NCI-H2107 treated with DMSO at 0.1 percent for 48 hours (cell line): ENCODE measurements at regions not wholly inside any gene's neighbourhood (a gene's known extent, or its start where the extent isn't known, plus 50 kb on each side); places are given as distances from the start of the nearest gene placed in this dataset.
"Not testable (repeated sequence)": the region's sequence is repeated elsewhere in the genome, so short reads cannot be mapped to it uniquely, and the experiment has no call there.

Source experiments
- DNase-seq: peaks from one replicate; lab custom pipeline; 2025; ENCODE audit not compliant: unreplicated experiment; lab: John Stamatoyannopoulos, UW

DNA sequence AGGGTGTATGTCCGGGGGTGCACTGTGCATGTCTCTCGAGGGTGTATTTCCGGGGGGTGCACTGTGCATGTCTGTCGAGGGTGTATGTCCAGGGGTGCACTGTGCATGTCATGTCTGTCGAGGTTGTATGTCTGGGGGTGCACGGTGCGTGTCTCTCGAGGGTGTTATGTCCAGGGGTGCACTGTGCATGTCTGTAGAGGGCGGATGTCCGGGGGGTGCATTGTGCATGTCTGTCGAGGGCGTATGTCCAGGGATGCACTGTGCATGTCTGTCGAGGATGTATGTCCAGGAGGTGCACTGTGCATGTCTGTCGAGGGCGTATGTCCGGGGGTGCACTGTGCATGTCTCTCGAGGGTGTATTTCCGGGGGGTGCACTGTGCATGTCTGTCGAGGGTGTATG, 249.8 kb upstream of the MYT1L start:
- not testable (repeated sequence) for DNase-seq

DNA sequence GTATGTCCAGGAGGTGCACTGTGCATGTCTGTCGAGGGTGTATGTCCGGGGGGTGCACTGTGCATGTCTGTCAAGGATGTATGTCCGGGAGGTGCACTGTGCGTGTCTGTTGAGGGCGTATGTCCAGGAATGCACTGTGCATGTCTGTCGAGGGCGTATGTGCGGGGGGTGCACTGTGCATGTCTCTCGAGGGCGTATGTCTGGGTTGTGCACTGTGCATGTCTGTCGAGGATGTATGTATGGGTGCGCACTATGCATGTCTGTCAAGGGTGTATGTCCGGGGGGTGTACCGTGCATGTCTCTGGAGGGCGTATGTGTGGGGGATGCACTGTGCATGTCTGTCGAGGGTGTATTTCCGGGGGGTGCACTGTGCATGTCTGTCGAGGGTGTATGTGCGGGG, 249.3 kb upstream of the MYT1L start:
- no peak for DNase-seq

DNA sequence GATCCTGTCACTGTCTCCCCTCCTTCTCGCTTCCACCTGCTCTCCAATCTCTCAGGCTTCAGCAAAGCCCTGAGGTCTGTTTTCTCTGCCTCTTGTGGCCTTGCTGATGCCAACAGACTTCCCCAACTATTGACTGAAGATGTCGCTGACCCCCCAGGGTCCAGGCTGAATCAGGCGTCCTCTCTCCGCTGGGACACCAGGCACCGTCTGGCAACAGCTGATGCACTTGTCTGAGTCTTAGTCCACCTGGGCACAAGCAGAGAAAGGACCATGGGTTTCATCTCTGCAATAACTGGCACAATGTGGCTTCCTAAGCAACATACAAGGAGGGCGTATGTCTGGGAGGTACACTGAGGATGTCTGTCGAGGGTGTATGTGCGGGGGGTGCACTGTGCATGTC, 248.7 kb upstream of the MYT1L start:
- DNase-seq, result no peak

DNA sequence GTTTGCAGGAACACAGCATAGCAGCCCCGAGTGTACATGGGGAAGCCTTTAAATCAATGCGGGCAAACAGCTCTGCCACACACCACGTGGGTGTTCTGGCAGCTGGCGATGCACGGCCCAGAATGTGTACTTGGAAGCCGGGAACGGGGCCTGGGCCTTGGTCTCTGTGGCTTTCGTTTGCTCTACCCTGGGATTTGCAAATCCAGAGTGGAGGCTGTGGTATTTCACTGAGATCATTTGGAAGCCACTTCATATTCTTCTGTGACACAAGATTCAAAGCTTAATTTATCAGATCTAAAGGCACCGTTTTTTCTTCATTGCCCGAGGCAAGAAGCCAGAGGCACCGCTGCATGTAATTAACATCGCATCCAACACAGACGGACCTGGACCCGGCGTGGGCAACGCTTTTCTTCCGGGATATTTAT, 246.3 kb upstream of the MYT1L start:
- DNase-seq, result peak; percentile 74

DNA sequence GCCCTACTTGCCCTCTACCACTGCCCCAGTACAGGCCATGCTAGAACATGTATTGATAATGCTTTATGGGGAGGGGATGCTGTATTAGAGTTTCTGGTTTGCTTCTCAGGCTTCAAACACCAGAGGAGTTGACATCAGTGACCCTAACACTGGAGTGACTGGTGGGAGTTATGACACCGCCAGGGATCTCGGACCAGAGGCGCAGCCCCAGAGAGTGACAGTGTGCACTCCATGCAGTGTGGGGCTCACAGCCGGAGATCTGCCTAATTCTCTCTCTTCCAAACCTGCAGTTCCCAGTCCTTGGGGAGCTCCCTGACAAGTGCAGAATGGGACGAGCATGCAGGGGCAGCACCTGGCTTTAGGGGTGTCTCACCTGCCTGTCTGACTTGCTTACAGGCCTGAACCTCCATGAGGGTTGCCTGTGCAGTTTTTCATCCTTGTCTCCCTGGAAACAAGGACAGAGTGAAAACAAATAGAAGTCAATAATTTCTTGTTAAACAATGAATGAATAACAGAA, 244.9 kb upstream of the MYT1L start:
- no peak for DNase-seq

DNA sequence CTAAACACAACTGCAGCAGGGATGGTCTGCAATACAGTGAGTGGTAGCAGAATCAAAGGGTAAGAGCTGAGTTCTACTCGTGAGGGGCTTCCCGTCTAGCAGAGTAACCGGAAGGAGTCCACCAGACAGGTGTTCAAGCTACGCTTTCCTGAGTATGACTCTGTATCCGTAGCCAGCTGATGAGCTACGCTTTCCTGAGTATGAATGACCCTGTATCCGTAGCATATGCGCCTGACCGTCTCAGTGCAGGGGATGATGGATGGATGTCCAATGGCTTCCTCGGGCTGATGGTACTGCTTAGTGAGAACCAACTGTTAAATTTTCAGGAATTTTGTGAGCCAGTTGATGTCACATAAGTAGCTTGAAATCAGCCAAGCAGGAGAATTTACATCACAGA, 244.1 kb upstream of the MYT1L start:
- no peak for DNase-seq

DNA sequence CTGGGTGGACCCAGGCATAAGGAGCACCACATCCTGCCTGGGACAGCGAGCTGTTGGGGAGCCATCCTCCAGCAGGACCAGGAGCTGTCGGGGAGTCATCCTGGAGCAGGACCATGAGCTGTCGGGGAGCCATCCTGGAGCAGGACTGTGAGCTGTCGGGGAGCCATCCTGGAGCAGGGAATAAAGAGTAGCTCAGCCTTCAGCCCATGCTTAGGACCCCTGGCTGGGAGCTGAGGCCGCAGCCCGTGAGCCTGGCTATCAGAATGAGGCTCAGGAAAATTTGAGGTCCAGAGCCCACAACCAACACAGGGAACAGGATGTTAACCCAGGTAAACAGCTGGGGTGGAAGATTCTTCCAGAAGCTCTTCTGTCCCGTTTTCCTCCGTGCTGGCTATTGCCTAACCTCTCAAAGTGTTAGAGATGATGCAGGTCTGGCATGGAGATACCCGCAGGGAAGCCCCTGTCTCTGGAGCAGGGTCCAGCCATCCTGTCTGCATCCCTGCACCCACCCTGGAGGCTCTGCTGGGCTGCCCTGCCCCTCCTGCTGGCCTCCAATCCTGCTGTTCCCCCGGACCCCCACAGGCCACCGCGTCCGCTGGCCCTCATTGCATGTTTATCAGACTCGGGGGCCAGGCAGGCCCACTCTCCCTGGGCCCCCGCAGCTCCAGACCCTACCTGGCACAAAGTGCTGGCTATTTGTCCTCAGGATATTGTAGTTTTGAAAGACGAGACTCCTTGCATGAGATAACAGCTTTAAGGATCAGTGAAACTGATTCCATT, 243.5 kb upstream of the MYT1L start:
- DNase-seq, result no peak

DNA sequence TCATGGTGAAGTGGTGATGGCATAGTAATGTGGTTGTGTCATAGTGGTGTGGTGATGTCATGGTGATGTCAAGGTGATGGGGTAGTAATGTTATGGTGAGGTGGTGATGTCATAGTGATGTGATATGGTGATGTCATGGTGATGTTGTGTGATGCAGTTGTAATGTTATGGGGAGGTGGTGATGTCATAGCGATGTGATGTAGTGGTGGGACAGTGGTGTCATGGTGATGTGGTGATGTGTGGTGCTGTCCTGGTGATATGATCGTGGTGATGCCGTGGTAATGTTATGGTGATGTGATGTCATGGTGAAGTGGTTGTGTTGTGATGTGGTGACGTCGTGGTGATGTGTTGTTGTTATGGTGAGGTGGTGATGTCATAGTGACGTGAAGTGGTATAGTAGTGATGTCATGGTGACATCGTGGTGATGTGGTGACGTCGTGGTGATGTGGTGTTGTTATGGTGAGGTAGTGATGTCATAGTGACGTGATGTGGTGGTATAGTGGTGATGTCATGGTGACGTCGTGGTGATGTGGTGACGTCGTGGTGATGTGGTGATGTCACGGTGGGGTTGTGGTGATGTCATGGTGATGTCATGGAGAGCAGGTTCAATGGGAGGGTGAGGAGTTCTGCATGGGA, 242.7 kb upstream of the MYT1L start:
- DNase-seq, result no peak

DNA sequence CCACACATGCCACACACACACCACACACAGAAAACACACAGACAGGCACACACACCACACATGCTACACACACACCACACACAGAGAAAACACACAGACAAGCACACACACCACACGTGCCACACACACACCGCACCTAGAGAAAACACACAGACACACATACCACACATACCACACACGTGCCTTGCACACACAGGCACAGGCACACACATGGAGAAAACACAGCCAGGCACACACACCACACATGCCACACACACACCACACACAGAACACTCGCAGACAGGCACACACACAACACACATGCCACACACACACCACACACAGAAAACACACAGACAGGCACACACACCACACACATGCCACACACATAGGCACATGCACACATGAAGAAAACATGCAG, 242.1 kb upstream of the MYT1L start:
- no peak for DNase-seq

DNA sequence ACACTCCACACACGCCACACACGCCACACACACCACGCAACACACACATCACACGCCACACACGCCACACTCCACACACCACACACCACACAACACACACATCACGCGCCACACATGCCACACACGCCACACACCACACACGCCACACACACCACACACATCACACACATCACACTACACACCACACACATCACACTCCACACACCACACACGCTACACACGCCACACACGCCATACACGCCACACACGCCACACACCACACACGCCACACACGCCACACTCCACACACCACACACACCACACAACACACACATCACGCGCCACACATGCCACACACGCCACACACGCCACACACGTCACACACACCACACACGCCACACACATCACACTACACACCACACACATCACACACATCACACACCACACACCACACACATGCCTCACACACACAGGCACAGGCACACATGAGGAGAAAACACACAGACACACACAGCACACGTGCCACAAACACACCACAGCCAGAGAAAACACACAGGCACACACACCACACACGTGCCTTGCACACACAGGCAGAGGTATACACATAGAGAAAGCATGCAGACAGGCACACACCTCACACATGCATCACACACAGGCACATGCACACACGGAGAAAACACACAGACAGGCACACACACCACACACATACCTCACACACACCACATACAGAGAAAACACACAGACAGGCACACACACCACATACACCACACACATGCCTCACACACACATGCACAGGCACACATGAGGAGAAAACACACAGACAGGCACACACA, 241.5 kb upstream of the MYT1L start:
- DNase-seq, result no peak

DNA sequence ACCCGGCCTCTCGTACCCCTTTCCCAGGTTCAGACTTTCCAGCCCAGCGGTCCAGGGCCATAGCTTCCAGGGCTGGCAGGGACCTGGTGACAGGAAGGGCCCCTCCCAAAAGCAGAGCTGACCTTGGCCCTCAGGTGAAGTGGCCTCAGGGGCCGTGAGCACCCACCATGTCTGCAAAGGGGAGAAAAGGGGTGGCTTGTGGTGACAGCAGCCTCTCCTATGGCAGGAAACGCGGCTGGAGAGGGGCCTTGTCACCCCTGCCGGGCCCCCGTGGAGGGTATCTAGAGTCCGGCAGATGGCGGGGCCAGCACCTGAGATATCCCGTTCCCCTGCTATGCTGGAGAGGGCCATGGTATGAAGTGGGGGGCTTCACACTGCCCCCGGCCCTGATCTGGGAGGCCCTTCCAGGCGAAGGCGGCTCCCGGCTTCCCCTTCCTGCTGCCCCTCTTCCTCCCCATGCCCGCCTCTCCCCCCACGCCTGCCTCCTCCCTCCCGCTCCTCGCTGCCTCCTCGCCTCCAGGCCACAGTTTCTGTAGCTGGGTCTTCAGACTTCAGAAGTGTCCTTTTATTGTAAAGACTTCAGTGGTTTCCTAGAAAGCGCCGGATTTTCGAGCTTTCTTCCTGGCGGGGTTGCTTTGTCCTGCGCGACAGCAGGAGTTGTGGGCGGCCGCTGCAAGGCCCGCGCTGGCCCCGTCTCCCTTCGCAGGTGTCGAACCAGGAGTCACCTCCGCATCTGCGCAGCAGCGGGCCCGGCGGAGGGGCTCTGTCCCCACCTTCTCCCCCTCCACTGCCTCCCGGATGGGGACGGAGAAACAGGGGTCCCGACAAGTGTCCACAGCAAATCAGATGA, 240.5 kb upstream of the MYT1L start:
- no peak for DNase-seq

DNA sequence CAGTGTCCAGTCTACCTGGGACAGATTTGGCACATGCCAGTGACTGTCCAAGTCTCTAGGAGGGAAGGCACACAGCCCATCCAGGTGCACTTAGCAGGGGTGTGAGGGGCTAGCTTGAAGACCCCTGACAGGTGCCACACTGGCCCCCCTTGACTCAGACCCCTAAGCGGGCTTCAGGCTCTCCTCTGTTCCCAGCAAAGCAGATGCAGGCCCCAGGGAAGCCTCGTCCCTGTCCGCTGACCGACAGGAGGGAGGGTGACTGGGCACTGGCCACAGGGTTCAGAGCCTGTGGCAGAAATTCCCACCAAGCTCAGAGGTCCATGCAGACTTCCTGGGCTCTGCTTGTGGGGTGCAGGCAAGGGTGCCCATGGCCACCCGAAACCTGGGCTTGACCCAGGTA, 239.8 kb upstream of the MYT1L start:
- DNase-seq, result no peak

DNA sequence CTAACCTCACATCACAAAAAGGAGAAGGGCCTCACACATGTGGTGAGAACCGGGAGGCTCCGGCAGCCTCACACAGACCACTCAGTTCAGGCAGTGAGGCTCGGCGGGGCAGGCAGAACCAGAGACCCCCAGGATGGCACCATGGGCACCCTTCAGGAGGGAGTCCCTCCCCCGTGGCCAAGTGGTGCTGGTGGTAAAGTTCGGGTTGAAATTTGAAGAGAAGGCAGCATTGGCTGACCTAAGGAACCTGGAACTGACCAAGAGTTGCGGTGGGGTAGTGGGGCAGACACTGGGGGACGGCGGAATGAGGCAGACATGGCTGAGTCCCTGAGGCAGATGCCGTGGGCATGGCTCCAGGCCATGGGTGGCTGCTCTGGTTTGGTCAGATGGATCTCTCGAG, 239.3 kb upstream of the MYT1L start:
- no peak for DNase-seq

DNA sequence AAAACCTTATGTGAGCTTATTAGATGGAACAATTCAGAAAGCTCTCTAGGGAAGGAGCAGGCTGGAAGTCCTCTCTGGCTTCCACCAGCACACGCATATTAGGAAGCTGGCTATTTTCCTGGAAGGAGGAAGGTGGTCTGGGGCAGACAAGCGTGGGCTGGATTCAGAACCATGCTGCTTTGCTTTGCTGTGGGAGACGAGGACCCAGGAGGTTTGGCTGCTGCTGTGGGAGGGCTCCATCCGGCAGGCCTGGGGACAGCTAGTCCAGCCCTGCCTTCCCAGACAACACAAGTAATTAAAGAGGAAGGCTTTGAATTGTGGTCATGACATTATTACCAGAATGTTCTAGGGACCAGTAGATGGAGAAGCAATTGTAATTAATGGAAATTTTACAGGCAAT, 238.8 kb upstream of the MYT1L start:
- no peak for DNase-seq

DNA sequence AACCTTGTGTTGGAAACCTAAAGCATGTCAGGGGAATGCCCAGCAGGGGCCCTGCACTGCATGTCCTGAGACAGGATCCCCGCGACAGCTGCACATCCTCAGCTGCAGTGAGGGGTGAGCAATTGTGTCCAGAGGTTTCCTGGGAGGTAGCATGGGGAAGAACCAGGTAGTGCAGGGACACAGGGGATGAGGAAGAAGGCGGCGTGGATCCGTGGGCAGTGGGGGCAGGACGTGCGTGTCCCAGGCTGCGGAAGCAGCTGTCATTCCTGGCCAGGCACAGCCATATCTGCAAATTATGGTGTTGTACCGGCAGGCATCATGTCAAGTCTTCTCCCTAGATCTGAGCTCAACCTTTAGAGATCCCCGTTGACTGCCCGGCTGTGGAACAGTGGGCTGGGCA, 238.2 kb upstream of the MYT1L start:
- no peak for DNase-seq

DNA sequence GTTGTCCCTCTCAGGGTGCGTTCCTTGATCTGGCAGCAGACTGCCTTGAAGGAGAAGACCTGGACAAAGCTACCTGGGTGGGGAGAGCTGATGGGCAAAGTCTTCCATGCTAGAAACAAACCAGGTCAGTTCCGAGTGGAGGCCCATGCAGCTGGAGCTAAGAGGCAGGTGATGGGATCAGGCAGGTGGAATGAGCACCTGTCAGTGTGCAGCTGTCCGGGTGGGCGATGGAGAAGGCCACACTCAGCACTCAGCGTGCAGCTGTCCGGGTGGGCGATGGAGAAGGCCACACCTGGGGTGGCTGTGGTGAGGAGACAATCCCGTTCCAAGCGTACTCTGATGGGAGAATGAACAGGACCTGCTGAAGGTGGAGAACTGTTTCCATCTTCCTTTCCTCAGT, 237.3 kb upstream of the MYT1L start:
- DNase-seq, result no peak

DNA sequence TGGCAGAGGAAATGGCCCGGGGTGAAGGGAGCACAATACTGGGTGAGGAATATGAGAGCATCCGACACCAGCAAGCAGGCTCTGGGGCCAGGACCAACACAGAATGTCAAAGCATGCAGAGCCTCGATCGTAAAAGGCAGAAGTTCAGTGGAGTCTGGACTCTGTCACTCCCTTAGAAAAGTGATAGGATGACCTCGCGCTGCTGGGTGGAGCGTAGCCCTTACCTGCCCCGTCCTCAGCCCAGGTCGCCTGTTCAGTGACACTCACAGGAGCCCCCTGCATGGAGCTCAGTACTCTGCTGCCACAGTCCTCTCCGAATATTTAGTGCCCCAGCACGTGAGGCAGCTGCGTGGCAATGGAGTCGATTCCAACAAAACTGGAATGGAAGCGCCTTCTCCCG, 236.7 kb upstream of the MYT1L start:
- DNase-seq, result no peak

DNA sequence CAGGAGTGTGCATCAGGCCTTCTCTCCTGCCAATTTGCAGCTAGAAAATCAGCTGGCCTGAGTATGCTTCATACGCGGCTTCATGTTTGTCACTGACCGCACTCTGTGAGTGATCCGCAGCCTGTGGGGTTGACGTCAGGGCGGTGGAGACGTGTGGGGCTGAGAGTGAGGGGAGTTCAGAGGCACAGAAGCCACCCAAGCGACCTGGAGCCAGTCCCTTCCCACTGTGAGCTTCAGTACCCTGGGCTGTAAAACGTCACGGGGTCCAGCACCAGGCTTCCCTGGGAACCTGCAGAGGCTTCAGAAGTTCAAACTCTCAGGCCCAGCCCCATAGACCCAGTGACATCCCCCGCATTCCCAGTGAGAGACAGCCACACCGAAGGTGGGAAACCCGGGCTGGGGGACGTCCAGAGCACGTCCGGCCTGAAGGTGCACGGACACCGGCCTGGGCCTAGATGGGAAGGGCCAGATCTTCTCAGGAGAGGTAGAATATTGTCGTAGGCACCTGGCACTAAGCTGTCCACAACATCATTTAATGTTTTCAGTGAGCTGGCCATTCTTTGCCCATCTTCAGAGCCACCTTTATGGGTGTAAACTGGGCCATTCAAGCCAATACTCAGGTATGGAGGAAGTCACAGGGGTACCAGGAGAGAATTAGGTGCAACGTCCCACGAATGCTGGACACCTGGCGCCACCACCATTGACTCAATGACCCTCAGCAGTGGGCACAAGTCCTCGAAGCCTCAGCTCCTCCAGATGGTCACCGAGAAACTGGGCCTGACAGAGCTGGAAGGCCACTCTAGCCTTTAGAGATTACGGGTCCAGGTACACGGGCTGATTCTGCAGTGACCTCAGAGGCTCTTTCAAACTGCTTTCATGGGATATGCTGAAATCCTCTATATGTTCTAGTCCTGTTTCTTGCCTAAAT, 235.6 kb upstream of the MYT1L start:
- no peak for DNase-seq

DNA sequence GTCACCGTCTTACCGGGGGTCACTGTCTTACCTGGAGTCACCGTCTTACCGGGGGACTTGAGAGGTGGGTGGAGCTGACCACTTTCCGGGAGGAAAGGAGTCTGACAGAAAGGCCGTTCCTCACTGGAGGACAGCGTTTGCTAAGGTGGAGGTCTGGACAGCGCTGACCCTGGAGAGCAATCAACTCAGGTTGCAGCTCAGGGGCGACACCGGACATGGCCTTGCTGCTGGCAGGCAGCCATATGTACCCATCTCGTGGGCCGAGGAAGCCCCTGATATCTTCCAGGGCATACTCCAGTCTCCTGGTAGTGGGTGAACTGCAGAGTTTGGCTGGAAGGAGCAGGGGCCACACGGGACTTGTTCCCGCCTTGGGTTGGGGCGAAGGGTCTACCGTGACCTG, 234.6 kb upstream of the MYT1L start:
- no peak for DNase-seq
